HG03520 (cell line): ENCODE measurements at regions not wholly inside any gene's neighbourhood (a gene's known extent, or its start where the extent isn't known, plus 50 kb on each side); places are given as distances from the start of the nearest gene placed in this dataset.

Experiments used
- ATAC-seq: cut with Tn5 transposase; IDR thresholded peaks from one replicate; pipeline ENCODE4 v1.9.1; 2021; ENCODE audit warnings: mild to moderate bottlenecking, moderate library complexity; ENCODE audit not compliant: unreplicated experiment

DNA sequence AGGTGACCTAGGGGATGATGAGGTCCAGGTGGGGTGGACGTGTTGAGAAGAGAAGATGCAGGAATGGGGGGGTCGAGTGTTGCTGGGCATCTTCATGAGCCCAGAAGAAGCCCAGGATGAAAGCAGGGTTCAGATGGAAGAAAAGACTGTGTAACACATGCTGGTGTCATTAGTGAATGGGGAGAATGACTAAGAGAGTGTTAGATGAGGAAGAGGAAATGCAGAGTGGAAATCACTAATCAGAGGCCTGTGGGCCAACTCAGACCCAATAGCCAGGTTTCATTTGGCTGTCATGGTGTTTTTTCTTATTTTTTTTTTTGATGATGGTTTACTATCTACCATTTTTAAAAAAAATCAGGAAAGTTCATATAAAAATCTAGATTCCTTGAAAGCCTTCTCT, 180.8 kb upstream of the CAMK1G start:
- ATAC-seq, result no peak

DNA sequence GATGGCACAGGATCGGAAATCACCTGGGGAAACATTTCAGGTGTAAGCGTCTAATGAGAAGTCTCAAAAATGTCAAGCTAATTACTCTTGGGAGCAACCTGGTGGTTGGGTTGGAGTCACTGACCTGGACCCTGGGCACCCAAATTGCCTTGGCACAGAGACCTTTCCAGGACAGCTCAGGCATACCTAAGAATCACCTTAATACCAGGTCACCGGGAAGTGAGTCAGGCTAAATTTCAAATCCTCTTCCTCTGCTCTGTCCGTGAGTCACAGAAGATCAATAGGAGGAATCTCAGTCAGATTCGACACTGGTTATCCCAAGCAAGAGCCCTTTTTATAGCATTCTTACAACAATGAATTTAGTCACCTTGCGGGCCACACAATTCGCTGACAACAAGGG, 179.6 kb upstream of the CAMK1G start:
- ATAC-seq, result no peak

DNA sequence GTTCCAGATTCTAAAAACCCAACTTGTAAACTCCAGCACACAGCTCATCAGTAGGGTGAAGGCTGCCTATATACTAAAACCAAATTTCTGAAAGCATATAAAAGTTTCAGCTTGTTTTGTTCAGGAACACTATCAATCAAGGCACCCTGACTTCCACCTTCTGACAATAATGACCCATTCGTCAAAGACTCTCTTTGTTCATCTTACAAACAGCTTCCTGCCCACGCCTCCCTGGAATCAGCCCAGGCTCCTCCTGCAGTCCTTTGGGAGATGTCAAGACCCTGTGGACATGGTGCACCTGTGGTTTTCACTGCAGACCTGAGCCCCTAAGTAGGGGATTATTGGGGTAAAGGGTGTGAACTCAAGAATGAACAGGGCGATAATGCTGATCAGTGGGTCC, 178.9 kb upstream of the CAMK1G start:
- ATAC-seq, result no peak

DNA sequence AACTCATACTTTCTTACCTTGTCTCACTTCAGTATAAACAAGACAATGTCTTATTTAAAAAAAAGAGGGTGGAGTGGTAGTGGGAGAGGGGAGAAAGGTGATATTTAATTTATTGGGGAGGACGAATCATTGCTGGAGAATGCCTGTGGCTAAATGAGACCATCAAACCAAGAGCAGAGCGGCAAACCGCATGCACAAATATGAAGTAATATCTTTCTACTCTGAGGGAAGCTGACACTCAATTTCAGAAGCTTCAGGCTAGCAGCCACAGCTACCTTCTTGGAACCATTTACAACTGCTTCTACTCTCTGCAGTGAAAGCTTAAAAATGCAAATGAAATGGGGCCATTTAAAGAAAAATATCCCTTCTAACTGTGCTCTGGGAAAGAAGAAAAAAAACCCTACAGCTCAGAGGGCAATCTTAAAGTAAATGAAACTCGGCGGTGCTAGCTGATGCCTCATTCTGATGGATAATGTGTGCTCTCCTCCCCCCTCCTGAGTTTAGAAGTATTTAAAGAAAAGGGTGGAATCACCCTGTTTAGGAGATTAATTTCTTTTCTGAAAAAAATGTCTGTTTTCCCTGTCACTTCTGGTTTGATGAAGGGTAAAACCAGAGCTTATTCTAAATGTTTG, 178.2 kb upstream of the CAMK1G start:
- no peak for ATAC-seq

DNA sequence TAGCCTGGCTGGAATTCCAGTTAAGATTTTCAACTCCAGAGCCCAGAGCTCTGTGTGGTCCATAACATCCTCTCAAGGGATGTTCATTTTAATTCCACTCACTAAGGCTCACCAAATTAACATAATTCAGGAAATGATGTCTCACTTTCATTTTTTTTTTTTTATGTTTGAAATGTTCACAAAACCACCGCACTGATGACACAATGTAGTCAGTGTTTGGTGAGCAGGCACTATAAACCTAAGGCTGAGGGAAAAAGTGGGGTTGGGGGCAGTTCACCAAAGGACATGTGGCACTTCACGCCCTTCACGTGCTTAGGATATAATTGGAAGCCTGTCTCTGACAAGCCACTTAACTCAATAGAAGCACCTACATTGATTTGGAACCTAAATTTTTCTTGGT, 177.3 kb upstream of the CAMK1G start:
- no peak for ATAC-seq

DNA sequence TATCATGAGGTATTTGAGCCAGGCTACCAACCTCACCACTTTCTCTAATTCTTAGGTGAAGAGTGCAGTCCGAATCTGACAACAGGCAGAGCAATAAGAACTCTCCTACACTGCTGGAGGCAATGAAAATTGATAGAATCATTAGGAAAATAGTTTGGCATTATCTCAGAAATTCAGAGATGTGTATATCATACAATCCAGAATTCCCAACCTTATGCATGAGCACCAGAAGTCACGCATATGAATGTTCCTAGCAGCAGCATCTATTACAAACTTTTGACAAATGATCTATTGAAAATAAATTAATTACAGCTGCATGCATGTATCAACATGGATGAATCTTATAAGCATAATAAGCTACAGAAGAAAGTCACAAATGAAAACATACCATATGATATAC, 176.9 kb upstream of the CAMK1G start:
- no peak for ATAC-seq

DNA sequence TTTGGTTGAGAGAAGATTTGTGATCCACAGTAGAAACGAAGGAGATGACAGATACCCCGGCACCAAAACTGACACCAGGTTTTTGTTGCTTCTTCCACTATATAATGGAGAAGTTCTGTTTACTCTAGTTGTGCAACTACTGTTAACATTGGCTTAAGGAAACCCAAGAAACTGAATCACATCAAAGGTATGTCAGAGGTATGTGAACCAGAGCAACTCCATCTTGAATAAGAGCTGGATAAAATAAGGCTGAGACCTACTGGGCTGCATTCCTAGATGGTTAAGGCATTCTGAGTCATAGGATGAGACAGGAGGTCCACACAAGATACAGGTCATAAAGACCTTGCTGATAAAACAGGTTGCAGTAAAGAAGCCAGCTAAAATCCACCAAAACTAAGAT, 173.7 kb upstream of the CAMK1G start:
- no peak for ATAC-seq

DNA sequence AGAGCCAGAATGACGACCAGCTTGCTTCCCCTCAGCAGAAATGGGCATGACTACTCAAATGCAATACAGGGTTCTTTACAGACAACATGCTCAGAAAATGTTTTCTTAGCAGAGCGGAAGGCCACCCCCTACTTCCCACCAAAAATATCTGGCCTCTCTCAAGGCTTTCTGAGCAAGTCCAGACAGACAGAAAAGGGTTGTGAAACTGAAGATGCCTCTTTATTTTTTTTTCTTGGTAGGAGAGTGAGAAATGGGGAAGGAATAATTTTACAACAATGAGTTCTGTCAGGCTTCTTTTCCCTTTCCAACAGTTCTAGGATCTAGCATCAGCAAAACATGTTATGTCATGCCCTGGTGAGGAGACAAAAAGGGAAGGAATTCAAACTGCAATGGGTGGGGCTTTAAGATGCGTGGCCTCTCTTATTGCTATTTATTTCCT, 172.0 kb upstream of the CAMK1G start:
- ATAC-seq, result no peak

DNA sequence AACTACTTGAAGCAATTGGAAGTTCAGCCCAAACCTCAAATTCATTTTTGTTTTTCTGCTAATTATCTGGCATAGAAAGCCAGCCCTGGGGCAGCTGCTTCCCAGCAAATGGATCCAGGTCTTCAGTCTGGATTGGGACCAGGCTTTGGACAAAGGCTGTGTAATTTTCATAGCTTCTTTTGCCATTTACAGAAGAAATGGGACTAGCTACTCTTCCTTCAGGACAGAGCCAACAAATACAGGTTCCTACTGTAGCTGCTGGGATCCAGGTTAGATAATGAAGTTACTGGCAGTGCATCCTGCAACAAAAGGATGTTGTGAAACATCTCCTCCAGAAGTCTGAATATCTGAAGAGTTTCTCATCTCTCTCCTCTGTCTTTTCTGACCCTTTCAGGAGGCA, 171.5 kb upstream of the CAMK1G start:
- no peak for ATAC-seq

DNA sequence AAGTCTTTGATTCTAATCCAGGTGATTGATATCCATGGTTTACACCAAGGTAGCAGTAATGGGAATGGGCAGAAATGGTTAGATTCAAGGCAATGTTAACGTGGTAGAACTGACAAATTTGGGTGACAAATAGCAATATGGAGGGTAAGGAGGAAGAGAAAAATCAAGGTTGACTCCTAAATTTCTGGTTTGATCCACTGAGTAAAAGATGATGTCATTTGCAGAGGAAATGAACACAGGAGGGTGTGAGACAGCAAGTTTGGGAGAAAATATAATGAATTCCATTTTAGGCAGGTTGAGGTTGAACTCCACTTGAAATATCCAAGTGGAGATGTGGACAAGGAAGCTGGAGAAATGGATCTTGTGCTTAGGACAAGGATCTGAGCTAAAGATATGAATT, 170.9 kb upstream of the CAMK1G start:
- ATAC-seq, result no peak

DNA sequence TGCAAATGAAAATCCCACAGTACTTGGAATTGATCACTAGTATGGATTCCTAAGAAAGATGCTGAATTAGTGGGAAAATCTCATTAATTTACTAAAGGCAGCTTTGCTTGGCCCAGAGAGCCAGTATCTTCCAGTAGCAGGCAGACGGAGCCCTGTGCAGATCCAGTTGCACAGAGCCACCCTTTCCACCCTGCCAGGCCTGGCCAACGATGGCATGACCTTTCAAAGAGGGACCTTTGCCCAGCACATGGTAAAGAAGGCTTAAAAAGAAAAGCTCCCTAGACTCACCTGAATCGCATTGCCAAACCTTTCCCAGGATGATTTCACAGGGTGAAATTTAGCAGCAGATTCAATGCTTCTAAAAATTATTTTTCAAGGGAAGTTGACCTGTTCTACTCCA, 170.5 kb upstream of the CAMK1G start:
- ATAC-seq, result no peak

DNA sequence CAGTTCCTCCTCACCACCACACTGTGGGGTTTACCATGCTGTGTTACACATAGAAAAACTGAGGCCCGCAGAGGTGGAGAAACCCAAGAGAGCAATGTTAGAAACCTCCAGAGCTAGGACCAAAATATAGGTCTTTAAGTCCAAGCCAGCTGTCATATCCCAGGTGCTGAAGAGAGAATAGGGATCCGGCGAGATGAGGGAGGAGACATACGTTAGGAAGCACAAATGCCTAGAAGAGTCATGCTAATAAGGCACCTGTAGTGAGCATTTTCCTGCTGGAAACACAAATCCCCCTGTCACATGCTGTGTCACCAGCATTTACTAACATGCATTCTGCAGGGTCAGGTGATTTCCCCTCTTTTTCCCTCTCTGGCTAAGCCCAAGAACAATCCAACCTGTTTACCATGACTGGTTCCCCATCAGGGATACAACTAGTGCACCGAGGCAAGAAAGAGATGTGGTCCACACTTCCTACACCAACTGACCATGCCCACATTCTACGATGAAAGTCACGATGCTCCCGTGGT, 168.6 kb upstream of the CAMK1G start:
- no peak for ATAC-seq

DNA sequence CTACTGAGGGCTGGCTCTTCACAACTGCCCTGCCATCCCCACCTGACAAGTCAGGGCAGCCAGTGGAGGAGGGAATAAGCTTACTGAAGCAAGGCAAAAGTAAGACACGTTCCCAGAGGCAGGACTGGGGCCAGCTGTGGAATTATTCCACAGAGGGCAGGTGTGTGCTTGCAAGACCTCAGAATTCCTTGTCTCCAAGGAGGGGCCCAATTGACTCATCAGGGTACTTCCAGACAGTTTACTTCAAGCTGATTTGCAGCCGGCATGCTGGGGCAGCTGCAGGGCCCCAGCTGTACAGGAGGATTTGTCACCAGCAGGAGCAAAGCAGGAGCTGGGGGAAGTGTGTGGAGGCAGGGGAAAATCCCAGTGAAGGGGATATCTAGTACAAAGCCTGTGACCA, 167.5 kb upstream of the CAMK1G start:
- no peak for ATAC-seq

DNA sequence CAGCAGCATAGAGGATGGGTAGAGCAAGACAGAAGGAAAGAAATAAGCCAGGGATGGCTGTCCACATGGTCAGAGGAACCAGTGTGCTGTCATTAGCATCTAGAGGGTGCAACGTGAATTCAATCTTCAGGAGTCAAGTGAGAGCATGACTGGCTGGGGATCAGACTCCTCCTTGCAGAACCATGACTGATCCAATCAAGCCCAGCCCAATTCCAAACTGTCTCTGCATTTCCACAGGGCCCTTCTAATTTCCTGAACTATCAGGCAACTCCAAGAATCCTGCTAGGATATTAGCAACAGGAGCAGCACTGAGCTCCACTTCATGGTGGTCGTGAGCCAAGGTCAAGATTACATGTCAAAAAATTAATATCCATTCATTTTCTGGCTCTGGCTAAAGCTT, 166.8 kb upstream of the CAMK1G start:
- no peak for ATAC-seq

DNA sequence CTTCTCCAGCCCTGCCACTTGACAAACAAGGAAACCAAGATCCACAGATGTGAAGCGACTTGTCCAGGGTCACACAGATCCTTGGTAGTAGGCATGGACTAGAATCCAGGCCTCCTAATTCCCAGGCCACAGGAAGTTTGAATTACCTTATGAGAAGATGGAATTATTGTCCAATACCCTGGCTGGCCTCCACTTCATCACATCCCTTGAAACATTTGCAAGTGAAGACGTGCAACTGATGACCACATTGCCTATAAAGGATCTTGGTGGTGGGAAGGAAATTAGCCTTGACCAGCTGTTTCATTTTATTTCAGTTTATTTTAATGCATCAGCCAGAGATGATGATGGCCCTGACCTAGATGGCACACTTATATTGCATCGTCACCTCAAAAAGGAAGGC, 165.8 kb upstream of the CAMK1G start:
- no peak for ATAC-seq

DNA sequence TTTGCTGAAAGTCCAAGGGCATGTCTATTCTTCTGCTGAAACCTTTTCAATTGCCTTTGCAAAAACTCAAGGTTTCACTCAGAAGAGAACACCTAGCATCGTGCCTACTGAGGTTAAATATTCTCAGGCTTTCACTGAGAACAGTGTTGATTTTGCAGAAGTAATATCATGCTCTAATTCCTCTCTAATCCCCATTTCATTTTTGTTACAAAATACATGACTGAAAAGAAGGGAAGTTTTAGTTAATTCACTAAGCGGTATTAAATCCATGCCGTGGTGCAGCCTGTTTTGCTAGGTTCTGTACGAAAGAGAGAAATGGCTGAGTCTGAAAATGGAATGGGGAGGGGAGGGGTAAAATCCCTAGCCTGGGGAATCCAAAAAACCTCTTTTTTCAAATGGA, 163.2 kb upstream of the CAMK1G start:
- no peak for ATAC-seq

DNA sequence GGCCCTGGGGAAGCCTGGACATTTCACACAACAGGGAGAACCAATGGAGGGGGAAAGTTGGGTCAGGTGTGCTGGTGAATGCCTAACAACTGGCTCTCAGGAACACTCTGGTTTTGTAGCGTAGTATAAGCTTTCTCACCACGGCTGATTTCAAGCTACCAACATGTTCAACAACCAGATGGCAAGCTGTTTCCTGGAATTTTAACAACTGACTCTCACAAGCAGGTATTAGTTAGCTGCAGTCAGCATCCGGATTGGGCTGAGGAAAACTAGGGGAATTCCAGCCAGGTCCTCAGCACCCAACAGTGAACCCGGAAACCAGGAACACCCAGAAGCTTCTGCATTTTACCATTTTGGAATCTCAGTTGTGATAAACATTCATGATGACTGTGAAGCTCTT, 162.3 kb upstream of the CAMK1G start:
- no peak for ATAC-seq

DNA sequence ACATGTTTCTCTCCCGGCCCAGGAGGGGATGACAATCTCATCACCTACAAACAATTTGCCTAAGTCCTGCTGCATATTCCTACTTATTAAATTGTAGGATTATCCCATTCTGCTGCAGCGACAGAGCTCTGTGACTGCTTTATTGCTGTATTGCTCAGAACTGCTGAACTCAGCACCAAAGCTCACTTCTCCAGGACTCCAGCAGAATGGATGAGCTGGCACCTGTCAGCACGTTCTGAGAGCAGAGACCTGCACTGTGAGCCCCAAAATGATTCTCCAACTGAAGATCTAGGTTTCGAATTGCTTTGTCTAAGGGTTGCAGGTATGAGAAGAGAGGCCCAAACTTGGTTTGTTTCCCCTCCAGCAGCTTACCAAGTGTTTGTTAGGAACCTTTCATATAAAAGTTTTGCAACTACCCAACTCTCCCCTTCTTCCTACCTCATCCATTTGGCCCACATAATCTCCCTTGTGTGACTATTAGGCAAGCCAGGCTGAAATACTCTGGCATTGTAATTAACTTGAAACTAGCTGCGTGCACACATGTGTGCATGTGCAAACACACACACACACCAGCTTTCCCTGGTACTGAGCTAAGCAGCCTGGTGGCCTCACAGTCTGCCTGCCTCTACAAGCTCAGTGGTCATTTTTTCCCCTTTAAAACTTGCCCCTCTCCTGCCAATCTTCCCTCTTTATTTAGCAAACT, 161.4 kb upstream of the CAMK1G start:
- no peak for ATAC-seq

DNA sequence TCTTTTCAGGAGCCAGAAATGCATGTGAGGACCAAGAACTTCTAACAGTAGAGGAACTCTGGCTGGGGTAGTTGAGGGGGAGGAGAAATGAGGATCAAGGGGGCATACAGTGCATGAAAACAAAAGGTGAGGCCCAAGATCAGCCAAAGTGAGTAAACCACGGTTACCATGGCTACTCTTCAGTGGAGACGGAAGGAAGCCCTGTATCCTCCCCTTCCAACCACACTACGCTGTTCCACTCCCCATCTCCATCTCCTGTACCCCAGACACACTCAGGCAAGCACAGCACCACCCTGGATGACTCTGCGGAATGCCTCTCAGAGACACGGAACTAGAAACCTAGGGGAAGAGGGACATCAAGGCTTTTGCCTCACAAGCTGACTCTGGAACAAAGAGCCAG, 157.6 kb upstream of the CAMK1G start:
- ATAC-seq, result no peak

DNA sequence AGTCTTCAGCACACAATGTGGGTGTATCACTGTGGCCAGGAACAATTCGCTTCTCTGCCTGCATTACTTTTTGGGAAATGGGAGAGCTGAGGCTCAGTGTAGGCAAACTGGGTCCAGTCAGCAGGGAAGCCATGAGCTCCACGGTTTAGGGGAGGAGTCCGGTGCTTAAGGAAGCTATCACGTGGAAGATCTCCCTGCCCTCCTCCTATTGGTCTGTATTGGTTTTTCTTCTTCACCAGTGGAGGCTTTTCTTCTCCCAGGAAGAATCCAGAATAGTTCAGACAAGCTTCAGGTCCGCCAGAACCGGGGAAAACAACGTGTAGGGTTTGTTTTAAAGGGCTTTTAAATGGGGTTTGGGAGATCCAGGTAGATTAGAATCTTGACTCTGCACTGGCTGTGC, 156.2 kb upstream of the CAMK1G start:
- no peak for ATAC-seq

DNA sequence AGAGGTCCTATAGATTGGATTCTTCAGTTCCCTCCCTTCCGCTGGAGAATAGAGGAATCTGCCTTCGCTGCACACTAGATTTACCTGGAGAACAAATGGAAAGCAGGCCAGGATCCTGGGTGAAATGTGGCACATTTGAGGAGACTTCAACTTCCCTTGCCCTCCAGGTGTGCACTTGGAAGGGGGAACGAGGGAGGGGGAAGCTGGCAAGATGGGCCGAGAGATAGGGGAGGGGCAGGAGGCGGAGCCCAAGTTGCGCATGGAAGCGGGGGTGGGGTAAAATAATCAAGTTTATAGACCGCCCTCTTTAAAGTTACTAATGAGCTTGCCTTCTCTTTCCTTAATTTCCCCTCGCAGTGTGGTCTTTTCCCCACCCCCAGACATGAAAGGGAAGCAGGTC, 155.7 kb upstream of the CAMK1G start:
- ATAC-seq, result no peak

DNA sequence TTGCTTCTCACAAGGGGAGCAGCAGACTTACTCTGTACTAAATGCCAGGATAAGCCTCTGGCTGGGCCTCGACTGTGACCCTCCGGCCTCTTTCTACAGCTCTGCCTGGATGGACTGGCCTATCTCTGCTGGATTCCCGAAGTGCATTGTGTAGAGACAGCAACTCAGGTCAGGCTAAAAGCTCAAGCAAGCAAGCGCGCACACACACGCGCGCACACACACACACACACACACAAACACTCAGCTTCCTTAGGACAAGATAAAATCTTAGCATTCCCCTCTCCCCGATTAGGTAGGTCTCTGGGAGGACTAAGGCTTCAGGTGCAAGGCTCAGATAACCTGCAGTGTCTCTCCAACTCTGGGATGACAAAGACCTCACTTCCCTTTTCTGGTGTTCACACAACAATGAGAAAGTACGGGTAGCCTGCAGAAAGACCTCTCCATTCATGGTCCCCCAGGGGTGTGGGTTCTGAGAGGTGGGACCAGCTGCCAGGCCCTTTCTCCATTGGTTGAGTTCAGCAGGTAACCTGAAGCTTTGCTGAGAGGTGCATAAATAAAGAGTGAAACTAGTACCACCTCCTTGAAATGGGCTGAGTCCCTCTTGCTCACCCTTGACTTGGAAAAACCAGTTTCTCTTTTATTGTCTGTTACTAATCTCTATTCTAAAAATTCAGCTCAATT, 155.1 kb upstream of the CAMK1G start:
- no peak for ATAC-seq
